CD4-positive, CD25-positive, alpha-beta regulatory T cell (primary cell): ENCODE measurements at regions not wholly inside any gene's neighbourhood (a gene's known extent, or its start where the extent isn't known, plus 50 kb on each side); places are given as distances from the start of the nearest gene placed in this dataset.
"Not testable (repeated sequence)": the region's sequence is repeated elsewhere in the genome, so short reads cannot be mapped to it uniquely, and the experiment has no call there.

ENCODE experiments used
- ATAC-seq, 2 donors: fragments of 150-1000 bp; cut with Tn5 transposase; one replicate each; pipeline ENCODE4 v1.10.0; 2021; ENCODE audit warnings: low read depth in 2 of 2, moderate number of reproducible peaks in 2 of 2, moderate library complexity in 1 of 2
- DNase-seq, 3 donors: peaks; one replicate each; pipeline versions ENCODE4 v3.0.0 to v3.0.0-alpha.2; 2012 to 2022; ENCODE audit warnings: mixed read lengths in 1 of 3
- H3K27ac ChIP-seq: one replicate; pipeline ENCODE4 v1.7.0; 2013; ENCODE audit warnings: mild to moderate bottlenecking, low read length; ENCODE audit not compliant: insufficient read depth, poor library complexity, severe bottlenecking
- H3K27me3 ChIP-seq: one replicate; pipeline ENCODE4 v1.7.0; 2013; ENCODE audit warnings: low read length; ENCODE audit not compliant: control insufficient read depth, insufficient read depth
- H3K36me3 ChIP-seq: one replicate; pipeline ENCODE4 v1.7.0; 2013; ENCODE audit warnings: mild to moderate bottlenecking, low read length, moderate library complexity; ENCODE audit not compliant: control insufficient read depth, insufficient read depth
- H3K4me1 ChIP-seq: 2 replicates; pipeline ENCODE4 v1.7.0; 2013; ENCODE audit warnings: mild to moderate bottlenecking, low read length; ENCODE audit not compliant: insufficient read depth, control insufficient read depth, poor library complexity, severe bottlenecking
- H3K4me3 ChIP-seq: one replicate; pipeline ENCODE4 v1.7.0; 2013; ENCODE audit warnings: low read depth, mild to moderate bottlenecking, low read length, moderate library complexity
- H3K9me3 ChIP-seq, 2 experiments: 1 replicate in 1 of 2; 2 replicates in 1 of 2; pipeline ENCODE4 v1.7.0; 2013; ENCODE audit warnings: low read length in 2 of 2, mild to moderate bottlenecking in 1 of 2, moderate library complexity in 1 of 2; ENCODE audit not compliant: control insufficient read depth in 2 of 2
- H3K27ac Mint-ChIP-seq, 3 donors: one replicate each; pipeline ENCODE4 v1.8.0; 2020 to 2022; ENCODE audit warnings: mild to moderate bottlenecking in 3 of 3, mixed read lengths in 3 of 3, moderate library complexity in 2 of 3
- H3K27me3 Mint-ChIP-seq: one replicate; pipeline ENCODE4 v1.8.0; 2022; ENCODE audit warnings: mild to moderate bottlenecking, mixed read lengths
- H3K36me3 Mint-ChIP-seq: one replicate; pipeline ENCODE4 v1.8.0; 2020; ENCODE audit warnings: mixed read lengths
- H3K4me1 Mint-ChIP-seq, 4 donors: one replicate each; pipeline ENCODE4 v1.8.0; 2020 to 2022; ENCODE audit warnings: mixed read lengths in 4 of 4, mild to moderate bottlenecking in 1 of 4
- H3K4me3 Mint-ChIP-seq, 4 donors: one replicate each; pipeline ENCODE4 v1.8.0; 2020 to 2022; ENCODE audit warnings: mild to moderate bottlenecking in 4 of 4, mixed read lengths in 4 of 4, moderate library complexity in 3 of 4
- H3K9me3 Mint-ChIP-seq, 7 donors: one replicate each; pipeline ENCODE4 v1.8.0; 2020 to 2022; ENCODE audit warnings: mixed read lengths in 7 of 7, mild to moderate bottlenecking in 3 of 7, moderate library complexity in 2 of 7

DNA sequence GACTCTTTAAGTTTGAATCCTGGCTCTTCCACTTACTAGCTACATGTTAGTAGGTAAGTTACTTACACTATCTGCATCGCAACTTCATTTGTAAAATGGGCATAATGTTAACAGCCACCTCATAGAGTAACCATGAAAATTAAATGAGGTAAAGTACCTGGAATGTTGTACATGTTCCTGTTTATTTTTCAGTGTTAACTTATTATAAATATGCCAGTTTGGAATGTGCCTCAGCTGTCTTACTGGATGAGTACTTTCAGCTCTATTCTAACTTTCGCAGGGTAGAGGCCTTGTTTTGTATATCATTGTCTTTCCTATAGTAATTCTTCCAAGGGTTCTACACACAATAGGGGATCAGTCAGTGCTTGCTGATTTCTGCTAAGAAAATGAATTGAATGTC lies 167.4 kb downstream of the DUSP10 start:
- H3K27ac ChIP-seq: no peak overlapping the region
- peaks cover 0 to 5% (median 0%) of the 10 kb centered on the region in 7 donors for H3K9me3 Mint-ChIP-seq
- peaks cover 11% of the 10 kb centered on the region for H3K27me3 Mint-ChIP-seq
- no peak for ATAC-seq
- DNase-seq: no peak
- H3K36me3 Mint-ChIP-seq: no peaks in the 10 kb centered on the region
- H3K36me3 ChIP-seq: no peaks in the 10 kb centered on the region
- no peaks in the 10 kb centered on the region for H3K4me1 Mint-ChIP-seq
- no peak overlapping the region for H3K27ac Mint-ChIP-seq
- H3K27me3 ChIP-seq: no peaks in the 10 kb centered on the region
- H3K4me1 ChIP-seq: no peaks in the 10 kb centered on the region
- H3K4me3 ChIP-seq: no peak overlapping the region
- H3K4me3 Mint-ChIP-seq: no peak overlapping the region
- no peaks in the 10 kb centered on the region for H3K9me3 ChIP-seq

DNA sequence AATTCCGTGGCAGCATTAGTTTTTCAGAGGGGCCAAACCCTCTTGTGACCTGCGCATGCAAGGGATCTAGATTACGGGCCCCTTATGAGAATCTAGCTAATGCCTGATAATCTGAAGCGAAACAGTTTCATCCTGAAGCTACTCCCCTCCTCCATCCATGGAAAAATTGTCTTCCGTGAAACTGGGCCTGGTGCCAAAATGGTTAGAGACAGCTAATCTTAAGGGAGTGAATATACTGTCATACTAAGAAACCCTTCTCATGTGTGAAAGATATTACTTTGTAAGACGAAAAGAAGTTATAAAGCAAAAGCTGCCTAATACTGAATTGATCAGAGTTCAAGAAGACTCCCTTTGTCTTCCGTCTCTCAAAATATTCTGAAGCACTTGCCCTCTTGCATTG lies 166.3 kb downstream of the DUSP10 start:
- no peaks in the 10 kb centered on the region for H3K9me3 ChIP-seq
- Mint-ChIP-seq H3K36me3 (no peaks in the 10 kb centered on the region), H3K4me3 (no peak overlapping the region), H3K27me3 (peaks cover 11% of the 10 kb centered on the region), H3K9me3 (peaks cover 0 to 5% (median 0%) of the 10 kb centered on the region in 7 donors), H3K4me1 (no peaks in the 10 kb centered on the region), H3K27ac (no peak overlapping the region)
- no peak overlapping the region for H3K4me3 ChIP-seq
- DNase-seq (no peak), ATAC-seq (no peak)
- H3K27ac ChIP-seq: no peak overlapping the region
- H3K36me3 ChIP-seq: no peaks in the 10 kb centered on the region
- H3K4me1 ChIP-seq: no peaks in the 10 kb centered on the region
- no peaks in the 10 kb centered on the region for H3K27me3 ChIP-seq

DNA sequence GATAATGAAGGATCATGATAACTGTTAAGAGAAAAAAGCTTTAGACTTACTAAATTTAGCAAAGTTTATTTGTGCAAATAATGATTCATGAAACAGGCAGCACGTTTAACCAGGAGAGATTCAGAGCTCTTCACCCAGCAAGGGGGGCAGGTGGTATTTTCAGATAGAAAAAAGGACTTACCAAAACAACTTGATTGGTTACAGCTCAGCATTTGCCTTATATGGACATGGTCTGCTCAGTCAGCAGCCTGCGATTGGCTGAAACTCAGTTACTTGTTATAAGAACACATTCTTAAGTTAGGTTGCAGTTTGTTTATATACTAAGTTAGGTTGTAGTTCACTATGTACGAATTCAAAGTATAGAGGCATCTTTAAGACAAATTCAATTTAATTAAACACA lies 165.6 kb downstream of the DUSP10 start:
- ATAC-seq (no peak), DNase-seq (no peak)
- Mint-ChIP-seq H3K9me3 (peaks cover 0 to 5% (median 0%) of the 10 kb centered on the region in 7 donors), H3K27me3 (peaks cover 11% of the 10 kb centered on the region), H3K27ac (no peak overlapping the region), H3K36me3 (no peaks in the 10 kb centered on the region), H3K4me3 (no peak overlapping the region), H3K4me1 (no peaks in the 10 kb centered on the region)
- Histone ChIP-seq H3K4me1 (no peaks in the 10 kb centered on the region), H3K4me3 (no peak overlapping the region), H3K9me3 (no peaks in the 10 kb centered on the region), H3K27me3 (no peaks in the 10 kb centered on the region), H3K36me3 (no peaks in the 10 kb centered on the region), H3K27ac (no peak overlapping the region)

DNA sequence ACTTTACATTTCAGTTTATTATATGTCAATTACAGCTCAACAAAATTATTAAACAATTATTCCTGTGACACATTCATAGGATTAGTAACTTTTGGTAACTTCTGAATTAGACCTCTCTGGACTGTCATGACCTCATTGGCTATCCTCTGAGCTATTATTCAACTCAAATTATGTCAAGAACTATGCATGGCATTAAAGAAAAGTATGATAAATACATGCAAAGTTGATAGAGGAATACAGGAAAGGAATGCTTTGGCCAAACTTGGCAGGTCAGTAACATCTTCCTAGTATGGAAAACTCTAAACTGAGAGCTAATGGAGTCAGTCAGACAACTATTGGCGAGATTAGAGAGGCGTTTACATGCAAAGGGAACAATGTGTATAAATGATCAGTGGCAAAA lies 158.4 kb downstream of the DUSP10 start:
- no peaks in the 10 kb centered on the region for H3K9me3 ChIP-seq
- H3K36me3 Mint-ChIP-seq: no peaks in the 10 kb centered on the region
- no peaks in the 10 kb centered on the region for H3K4me1 Mint-ChIP-seq

DNA sequence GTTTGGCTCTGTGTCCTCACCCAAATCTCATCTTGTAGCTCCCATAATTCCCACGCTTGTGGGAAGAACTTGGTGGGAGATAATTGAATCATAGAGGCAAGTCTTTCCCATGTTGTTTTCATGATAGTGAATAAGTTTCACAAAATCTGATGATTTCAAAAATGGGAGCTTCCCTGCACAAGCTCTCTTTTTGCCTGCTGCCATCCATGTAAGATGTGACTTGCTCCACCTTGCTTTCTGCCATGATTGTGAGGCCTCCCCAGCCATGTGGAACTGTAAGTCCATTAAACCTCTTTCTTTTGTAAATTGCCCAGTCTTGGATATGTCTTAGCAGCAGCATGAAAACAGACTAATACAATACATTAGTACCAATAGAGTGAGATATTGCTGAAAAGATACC lies 154.9 kb downstream of the DUSP10 start:
- not testable (repeated sequence) for H3K9me3 Mint-ChIP-seq, DNase-seq, H3K4me3 Mint-ChIP-seq, H3K27me3 Mint-ChIP-seq, H3K4me1 Mint-ChIP-seq, H3K4me1 ChIP-seq, ATAC-seq, H3K27ac ChIP-seq, H3K27ac Mint-ChIP-seq, H3K36me3 ChIP-seq, H3K9me3 ChIP-seq, H3K4me3 ChIP-seq, H3K36me3 Mint-ChIP-seq, H3K27me3 ChIP-seq

More for the DNA sequence above, 158.4 kb downstream of the DUSP10 start:
- Histone ChIP-seq H3K4me1 (no peaks in the 10 kb centered on the region), H3K27me3 (no peaks in the 10 kb centered on the region), H3K27ac (no peak overlapping the region), H3K4me3 (no peak overlapping the region), H3K36me3 (no peaks in the 10 kb centered on the region)
- ATAC-seq (no peak), DNase-seq (no peak)
- Mint-ChIP-seq H3K27ac (no peak overlapping the region), H3K27me3 (peaks cover 4% of the 10 kb centered on the region), H3K9me3 (peaks cover 0 to 7% (median 2%) of the 10 kb centered on the region in 7 donors), H3K4me3 (no peak overlapping the region)

DNA sequence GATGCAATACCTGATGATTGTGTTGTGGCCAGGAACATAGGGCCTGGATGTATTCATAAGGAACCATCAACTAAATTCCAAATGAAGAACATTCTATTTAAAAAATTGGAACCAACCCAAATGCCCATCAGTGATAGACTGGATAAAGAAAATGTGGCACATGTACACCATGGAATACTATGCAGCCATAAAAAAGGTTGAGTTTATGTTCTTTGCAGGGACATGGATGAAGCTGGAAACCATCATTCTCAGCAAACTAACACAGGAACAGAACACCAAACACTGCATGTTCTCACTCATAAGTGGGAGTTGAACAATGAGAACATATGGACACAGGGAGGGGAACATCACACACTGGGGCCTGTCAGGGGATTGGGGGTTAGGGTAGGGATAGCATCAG lies 150.6 kb downstream of the DUSP10 start:
- not testable (repeated sequence) for DNase-seq, H3K9me3 ChIP-seq, H3K4me3 ChIP-seq, H3K27ac Mint-ChIP-seq, H3K27me3 Mint-ChIP-seq, H3K27me3 ChIP-seq, H3K4me1 ChIP-seq, H3K9me3 Mint-ChIP-seq, ATAC-seq, H3K4me1 Mint-ChIP-seq, H3K36me3 Mint-ChIP-seq, H3K4me3 Mint-ChIP-seq, H3K27ac ChIP-seq, H3K36me3 ChIP-seq

DNA sequence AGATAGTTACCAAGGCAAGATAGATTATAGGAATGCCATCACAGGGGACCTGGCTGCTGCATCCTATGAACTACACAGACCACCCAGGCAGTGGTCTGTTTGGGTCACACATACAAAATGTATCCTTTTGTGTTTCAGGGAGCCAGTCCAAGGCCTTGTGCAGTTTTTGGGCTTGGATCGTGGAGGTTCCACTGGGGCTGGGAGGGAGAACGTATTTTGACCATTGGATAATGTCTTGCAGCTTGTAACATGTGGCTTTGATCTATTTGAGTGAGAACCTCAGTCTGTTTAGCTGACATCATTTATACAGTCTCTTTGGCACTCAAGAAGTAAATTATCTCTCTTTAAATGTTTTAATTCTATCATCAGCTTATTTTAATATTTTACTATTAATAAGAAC lies 147.3 kb downstream of the DUSP10 start:
- no peaks in the 10 kb centered on the region for H3K4me1 ChIP-seq
- H3K4me3 ChIP-seq: no peak overlapping the region
- H3K4me1 Mint-ChIP-seq: no peaks in the 10 kb centered on the region
- no peaks in the 10 kb centered on the region for H3K36me3 ChIP-seq
- ATAC-seq: no peak
- H3K4me3 Mint-ChIP-seq: no peak overlapping the region
- DNase-seq: no peak
- no peaks in the 10 kb centered on the region for H3K27me3 ChIP-seq
- H3K36me3 Mint-ChIP-seq: no peaks in the 10 kb centered on the region
- no peak overlapping the region for H3K27ac Mint-ChIP-seq
- no peaks in the 10 kb centered on the region for H3K27me3 Mint-ChIP-seq
- H3K9me3 Mint-ChIP-seq: peaks cover 0 to 3% (median 0%) of the 10 kb centered on the region in 7 donors
- H3K9me3 ChIP-seq: no peaks in the 10 kb centered on the region
- no peak overlapping the region for H3K27ac ChIP-seq

DNA sequence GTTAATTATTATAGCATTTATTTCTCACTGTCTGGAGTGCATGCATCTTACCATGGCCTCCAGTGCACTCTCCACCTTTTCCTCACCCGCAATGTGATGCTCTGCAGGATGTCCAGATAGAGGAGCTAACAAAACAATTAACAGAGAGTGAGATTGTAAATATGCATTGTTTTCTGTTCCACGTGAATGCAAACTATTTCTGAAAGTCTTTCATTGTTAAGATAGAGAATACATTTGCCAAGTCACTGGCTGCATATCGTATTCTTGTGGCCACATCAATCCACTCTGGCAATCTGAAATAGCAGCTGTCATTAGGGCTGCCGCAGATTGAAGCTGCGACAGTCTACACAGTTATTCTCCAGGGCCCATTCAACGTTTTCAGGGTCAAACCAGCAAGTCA lies 143.8 kb downstream of the DUSP10 start:
- no peaks in the 10 kb centered on the region for H3K36me3 Mint-ChIP-seq
- H3K27me3 Mint-ChIP-seq: no peaks in the 10 kb centered on the region
- no peaks in the 10 kb centered on the region for H3K27me3 ChIP-seq
- ATAC-seq: no peak
- H3K9me3 ChIP-seq: no peaks in the 10 kb centered on the region
- no peaks in the 10 kb centered on the region for H3K4me1 Mint-ChIP-seq
- H3K27ac ChIP-seq: no peak overlapping the region
- peaks cover 0 to 3% (median 0%) of the 10 kb centered on the region in 7 donors for H3K9me3 Mint-ChIP-seq
- H3K36me3 ChIP-seq: no peaks in the 10 kb centered on the region
- no peak overlapping the region for H3K27ac Mint-ChIP-seq
- H3K4me3 Mint-ChIP-seq: no peak overlapping the region
- no peak overlapping the region for H3K4me3 ChIP-seq
- DNase-seq: no peak
- no peaks in the 10 kb centered on the region for H3K4me1 ChIP-seq
